ENCODE measurements at regions not wholly inside any gene's neighbourhood (a gene's known extent, or its start where the extent isn't known, plus 50 kb on each side); places are given as distances from the start of the nearest gene placed in this dataset.
"Not testable (repeated sequence)": the region's sequence is repeated elsewhere in the genome, so short reads cannot be mapped to it uniquely, and the experiment has no call there.

- DNase-seq (ENCODE audit: low spot score) = no peak
Observed at GRCh38 chr2:40937284-40937683, 485.4 kb upstream of the SLC8A1 start.

GRCh38 chr2:40953341-40953740, 501.5 kb upstream of the SLC8A1 start:
- no peak for DNase-seq (ENCODE audit: low spot score)

GRCh38 chr2:40955042-40955441, 503.2 kb upstream of the SLC8A1 start:
- no peak for DNase-seq (ENCODE audit: low spot score)

GRCh38 chr2:40955635-40956034, 503.7 kb upstream of the SLC8A1 start:
- DNase-seq (ENCODE audit: low spot score) = no peak

GRCh38 chr2:40957508-40957907, 505.6 kb upstream of the SLC8A1 start:
- no peak for DNase-seq (ENCODE audit: low spot score)

GRCh38 chr2:40962026-40962425, 510.1 kb upstream of the SLC8A1 start:
- DNase-seq (ENCODE audit: low spot score) = no peak

GRCh38 chr2:40964509-40965250, 512.8 kb upstream of the SLC8A1 start:
- no peak for DNase-seq (ENCODE audit: low spot score)

GRCh38 chr2:40967451-40967850, 515.6 kb upstream of the SLC8A1 start:
- DNase-seq (ENCODE audit: low spot score) = no peak

GRCh38 chr2:40975151-40975550, 523.3 kb upstream of the SLC8A1 start:
- DNase-seq (ENCODE audit: low spot score) = no peak

GRCh38 chr2:40997362-40997761, 545.5 kb upstream of the SLC8A1 start:
- DNase-seq (ENCODE audit: low spot score) = no peak

GRCh38 chr2:41000374-41000773, 548.5 kb upstream of the SLC8A1 start:
- no peak for DNase-seq (ENCODE audit: low spot score)

GRCh38 chr2:41000906-41001305, 549.0 kb upstream of the SLC8A1 start:
- DNase-seq (ENCODE audit: low spot score) = no peak

- DNase-seq (ENCODE audit: low spot score) = no peak
Observed at GRCh38 chr2:41004700-41005099, 552.8 kb upstream of the SLC8A1 start.

- DNase-seq (ENCODE audit: low spot score) = no peak
Observed at GRCh38 chr2:41020358-41020757, 568.5 kb upstream of the SLC8A1 start.

- DNase-seq (ENCODE audit: low spot score) = peak; percentile 12
Observed at GRCh38 chr2:41024816-41025215, 572.9 kb upstream of the SLC8A1 start.

GRCh38 chr2:41026613-41027012, 574.7 kb upstream of the SLC8A1 start:
- no peak for DNase-seq (ENCODE audit: low spot score)

GRCh38 chr2:41027095-41027494, 575.2 kb upstream of the SLC8A1 start:
- no peak for DNase-seq (ENCODE audit: low spot score)

- no peak for DNase-seq (ENCODE audit: low spot score)
Observed at GRCh38 chr2:41031282-41031681, 579.4 kb upstream of the SLC8A1 start.

- no peak for DNase-seq (ENCODE audit: low spot score)
Observed at GRCh38 chr2:41032715-41033114, 580.8 kb upstream of the SLC8A1 start.

- no peak for DNase-seq (ENCODE audit: low spot score)
Observed at GRCh38 chr2:41033127-41033526, 581.2 kb upstream of the SLC8A1 start.

GRCh38 chr2:41038408-41038807, 586.5 kb upstream of the SLC8A1 start:
- no peak for DNase-seq (ENCODE audit: low spot score)

GRCh38 chr2:41039750-41040149, 587.9 kb upstream of the SLC8A1 start:
- DNase-seq (ENCODE audit: low spot score) = not testable (repeated sequence)

GRCh38 chr2:41040782-41041520, 589.1 kb upstream of the SLC8A1 start:
- no peak for DNase-seq (ENCODE audit: low spot score)

GRCh38 chr2:41042343-41042742, 590.5 kb upstream of the SLC8A1 start:
- no peak for DNase-seq (ENCODE audit: low spot score)

All from D341Med (cell line).